ENCODE measurements at regions not wholly inside any gene's neighbourhood (a gene's known extent, or its start where the extent isn't known, plus 50 kb on each side); places are given as distances from the start of the nearest gene placed in this dataset.

DNA sequence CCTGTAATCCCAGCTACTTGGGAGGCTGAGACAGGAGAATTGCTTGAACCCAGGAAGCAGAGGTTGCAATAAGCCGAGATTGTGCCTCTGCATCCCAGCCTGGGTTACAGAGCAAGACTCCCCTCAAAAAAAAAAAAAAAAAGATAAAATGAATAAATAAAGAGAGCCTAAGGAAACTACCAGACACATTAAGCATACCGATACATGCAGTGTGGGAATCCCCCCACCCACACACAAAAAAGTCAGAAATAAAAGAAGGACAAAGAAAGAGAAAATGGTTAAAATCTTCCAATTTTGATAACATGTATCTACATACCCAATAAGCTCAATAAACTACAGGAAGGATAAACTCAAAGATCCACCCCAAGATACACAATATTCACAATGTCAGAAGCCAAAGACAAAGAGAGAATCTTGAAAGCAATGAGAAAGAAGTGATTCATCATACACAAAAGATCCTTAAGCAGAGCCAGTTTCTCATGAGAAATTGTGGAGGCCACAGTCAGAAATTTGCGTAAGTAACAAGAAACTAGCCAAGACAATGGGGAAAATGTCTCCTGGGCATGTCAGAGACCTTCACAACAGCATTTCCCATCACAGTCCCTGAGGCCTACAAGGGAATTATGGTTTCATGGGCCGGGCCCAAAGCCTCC, 1197.0 kb downstream of the AMY1C start:
- H3K4me2 ChIP-seq: no peak overlapping the region
- no peak for DNase-seq (ENCODE audit: low spot score)
- 76% methylated on average over 4 of the region's 4 CpGs for WGBS (ENCODE audit: low lambda C conversion rate, missing lambda C conversion rate)
- no peaks in the 10 kb centered on the region for H3K79me2 ChIP-seq
- no peaks in the 10 kb centered on the region for H3K9me3 ChIP-seq (ENCODE audit: low read depth)
- TF ChIP-seq, protein P1, sequence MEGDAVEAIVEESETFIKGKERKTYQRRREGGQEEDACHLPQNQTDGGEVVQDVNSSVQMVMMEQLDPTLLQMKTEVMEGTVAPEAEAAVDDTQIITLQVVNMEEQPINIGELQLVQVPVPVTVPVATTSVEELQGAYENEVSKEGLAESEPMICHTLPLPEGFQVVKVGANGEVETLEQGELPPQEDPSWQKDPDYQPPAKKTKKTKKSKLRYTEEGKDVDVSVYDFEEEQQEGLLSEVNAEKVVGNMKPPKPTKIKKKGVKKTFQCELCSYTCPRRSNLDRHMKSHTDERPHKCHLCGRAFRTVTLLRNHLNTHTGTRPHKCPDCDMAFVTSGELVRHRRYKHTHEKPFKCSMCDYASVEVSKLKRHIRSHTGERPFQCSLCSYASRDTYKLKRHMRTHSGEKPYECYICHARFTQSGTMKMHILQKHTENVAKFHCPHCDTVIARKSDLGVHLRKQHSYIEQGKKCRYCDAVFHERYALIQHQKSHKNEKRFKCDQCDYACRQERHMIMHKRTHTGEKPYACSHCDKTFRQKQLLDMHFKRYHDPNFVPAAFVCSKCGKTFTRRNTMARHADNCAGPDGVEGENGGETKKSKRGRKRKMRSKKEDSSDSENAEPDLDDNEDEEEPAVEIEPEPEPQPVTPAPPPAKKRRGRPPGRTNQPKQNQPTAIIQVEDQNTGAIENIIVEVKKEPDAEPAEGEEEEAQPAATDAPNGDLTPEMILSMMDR (IDR thresholded peaks at IDR 0.05; ENCODE audit: poor library complexity): no peak
- TF ChIP-seq EZH2 (IDR thresholded peaks at IDR 0.05; ENCODE audit: borderline replicate concordance) (no peak), EZH2phosphoT487 (IDR thresholded peaks at IDR 0.05; ENCODE audit: low read depth, severe bottlenecking, unreplicated experiment) (no peak)
- H3K27me3 ChIP-seq: no peaks in the 10 kb centered on the region
- H4K20me1 ChIP-seq (ENCODE audit: insufficient read depth, poor library complexity, severe bottlenecking): no peaks in the 10 kb centered on the region
- H3K27ac ChIP-seq: no peak overlapping the region
- no peaks in the 10 kb centered on the region for H3K4me1 ChIP-seq (ENCODE audit: insufficient read depth)
- H3K36me3 ChIP-seq (replicated peaks; ENCODE audit: insufficient read depth, low read depth): no peaks in the 10 kb centered on the region
- H2AFZ ChIP-seq: no peak overlapping the region
- H3K4me3 ChIP-seq: no peak overlapping the region
- H3K9me2 ChIP-seq (replicated peaks; ENCODE audit: insufficient read depth): no peaks in the 10 kb centered on the region

DNA sequence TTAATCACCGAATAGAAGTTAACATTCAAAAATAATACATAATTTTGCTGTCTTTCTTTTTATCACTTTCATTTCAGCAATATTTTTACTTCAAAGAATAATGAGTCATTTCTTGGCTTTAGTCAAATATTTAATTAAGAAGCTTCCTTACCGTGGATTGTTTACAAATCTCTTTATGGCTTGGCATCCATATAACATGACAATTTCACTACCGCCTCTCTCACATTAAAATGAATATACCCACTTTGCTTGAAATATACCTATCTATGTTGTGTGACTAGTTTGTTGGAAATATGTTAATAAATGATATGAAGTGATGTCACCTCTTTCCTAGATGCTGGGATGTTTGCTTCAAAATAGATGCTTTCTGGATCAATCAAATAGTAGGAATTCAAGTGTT, 1203.9 kb downstream of the AMY1C start:
- Histone ChIP-seq H3K27ac (no peak overlapping the region), H3K4me3 (no peak overlapping the region), H3K79me2 (no peaks in the 10 kb centered on the region), H3K9me3 (ENCODE audit: low read depth) (no peaks in the 10 kb centered on the region), H3K4me1 (ENCODE audit: insufficient read depth) (no peaks in the 10 kb centered on the region), H3K4me2 (no peak overlapping the region), H2AFZ (no peak overlapping the region), H3K9me2 (replicated peaks; ENCODE audit: insufficient read depth) (no peaks in the 10 kb centered on the region), H3K27me3 (no peaks in the 10 kb centered on the region), H4K20me1 (ENCODE audit: insufficient read depth, poor library complexity, severe bottlenecking) (no peaks in the 10 kb centered on the region), H3K36me3 (replicated peaks; ENCODE audit: insufficient read depth, low read depth) (no peaks in the 10 kb centered on the region)
- TF ChIP-seq EZH2phosphoT487 (IDR thresholded peaks at IDR 0.05; ENCODE audit: low read depth, severe bottlenecking, unreplicated experiment) (no peak), EZH2 (IDR thresholded peaks at IDR 0.05; ENCODE audit: borderline replicate concordance) (no peak)
- TF ChIP-seq, protein P1 (IDR thresholded peaks at IDR 0.05; ENCODE audit: poor library complexity): no peak
- DNase-seq (ENCODE audit: low spot score): no peak
- WGBS (ENCODE audit: low lambda C conversion rate, missing lambda C conversion rate): 77% methylated on average over 3 of the region's 3 CpGs

DNA sequence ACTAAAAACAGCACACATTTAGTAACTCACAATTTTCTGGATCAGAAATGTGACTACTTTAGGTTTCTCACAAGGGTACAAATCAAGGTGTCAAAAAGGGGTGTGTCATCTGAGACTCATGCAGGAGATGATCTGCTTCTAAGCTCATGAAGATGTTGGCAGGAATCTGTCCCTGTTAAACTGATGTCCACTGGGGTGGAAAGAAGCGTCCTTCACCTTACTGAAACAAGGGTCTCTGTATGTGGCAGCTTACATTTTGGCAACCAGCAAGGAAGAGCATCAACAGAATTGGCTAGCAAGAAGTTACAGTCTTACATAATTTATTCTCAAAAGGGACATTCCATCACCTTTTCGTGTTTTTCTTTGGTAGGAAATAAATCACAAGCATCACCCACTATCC, 1223.8 kb downstream of the AMY1C start:
- Histone ChIP-seq H3K4me3 (no peak overlapping the region), H3K9me3 (ENCODE audit: low read depth) (no peaks in the 10 kb centered on the region), H2AFZ (no peak overlapping the region), H3K4me2 (no peak overlapping the region), H3K9me2 (replicated peaks; ENCODE audit: insufficient read depth) (no peaks in the 10 kb centered on the region), H4K20me1 (ENCODE audit: insufficient read depth, poor library complexity, severe bottlenecking) (no peaks in the 10 kb centered on the region), H3K27ac (no peak overlapping the region), H3K36me3 (replicated peaks; ENCODE audit: insufficient read depth, low read depth) (no peaks in the 10 kb centered on the region), H3K27me3 (no peaks in the 10 kb centered on the region), H3K79me2 (no peaks in the 10 kb centered on the region), H3K4me1 (ENCODE audit: insufficient read depth) (no peaks in the 10 kb centered on the region)
- 72% methylated on average over 2 of the region's 2 CpGs for WGBS (ENCODE audit: low lambda C conversion rate, missing lambda C conversion rate)
- TF ChIP-seq EZH2phosphoT487 (IDR thresholded peaks at IDR 0.05; ENCODE audit: low read depth, severe bottlenecking, unreplicated experiment) (no peak), EZH2 (IDR thresholded peaks at IDR 0.05; ENCODE audit: borderline replicate concordance) (no peak)
- TF ChIP-seq, protein P1 (IDR thresholded peaks at IDR 0.05; ENCODE audit: poor library complexity): no peak
- DNase-seq (ENCODE audit: low spot score): no peak
